ENCODE measurements at regions not wholly inside any gene's neighbourhood (a gene's known extent, or its start where the extent isn't known, plus 50 kb on each side); places are given as distances from the start of the nearest gene placed in this dataset.

DNA sequence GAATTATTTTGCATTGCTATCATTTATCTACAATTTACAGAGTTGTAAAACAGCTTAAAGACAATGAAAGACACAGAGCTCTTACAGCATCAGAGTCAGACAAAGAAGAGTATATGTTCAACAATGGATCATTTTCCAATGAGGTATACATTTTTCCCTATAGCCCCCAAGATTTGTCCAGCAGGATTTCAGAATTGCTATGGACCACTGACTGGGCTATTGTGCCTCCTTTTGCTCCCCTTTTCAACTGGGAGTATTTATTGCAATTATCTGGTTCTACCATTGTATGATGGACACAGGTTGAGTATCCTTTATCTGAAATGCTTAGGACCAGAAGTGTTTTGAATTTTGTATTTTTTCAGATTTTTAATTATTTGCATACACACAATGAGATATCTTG, 62.5 kb upstream of the DNAH14 start:
- Histone ChIP-seq H3K4me3 (no peak overlapping the region), H3K4me1 (no peaks in the 10 kb centered on the region), H3K27ac (no peak overlapping the region), H3K36me3 (no peaks in the 10 kb centered on the region), H3K9me3 (peaks cover 6% of the 10 kb centered on the region), H3K27me3 (no peaks in the 10 kb centered on the region)
- no peak for TF ChIP-seq POLR2A (IDR thresholded peaks at IDR 0.05)
- TF ChIP-seq POLR2AphosphoS5 (IDR thresholded peaks at IDR 0.05), result no peak
- no peak for TF ChIP-seq EP300 (IDR thresholded peaks at IDR 0.05)
- TF ChIP-seq, protein P1, sequence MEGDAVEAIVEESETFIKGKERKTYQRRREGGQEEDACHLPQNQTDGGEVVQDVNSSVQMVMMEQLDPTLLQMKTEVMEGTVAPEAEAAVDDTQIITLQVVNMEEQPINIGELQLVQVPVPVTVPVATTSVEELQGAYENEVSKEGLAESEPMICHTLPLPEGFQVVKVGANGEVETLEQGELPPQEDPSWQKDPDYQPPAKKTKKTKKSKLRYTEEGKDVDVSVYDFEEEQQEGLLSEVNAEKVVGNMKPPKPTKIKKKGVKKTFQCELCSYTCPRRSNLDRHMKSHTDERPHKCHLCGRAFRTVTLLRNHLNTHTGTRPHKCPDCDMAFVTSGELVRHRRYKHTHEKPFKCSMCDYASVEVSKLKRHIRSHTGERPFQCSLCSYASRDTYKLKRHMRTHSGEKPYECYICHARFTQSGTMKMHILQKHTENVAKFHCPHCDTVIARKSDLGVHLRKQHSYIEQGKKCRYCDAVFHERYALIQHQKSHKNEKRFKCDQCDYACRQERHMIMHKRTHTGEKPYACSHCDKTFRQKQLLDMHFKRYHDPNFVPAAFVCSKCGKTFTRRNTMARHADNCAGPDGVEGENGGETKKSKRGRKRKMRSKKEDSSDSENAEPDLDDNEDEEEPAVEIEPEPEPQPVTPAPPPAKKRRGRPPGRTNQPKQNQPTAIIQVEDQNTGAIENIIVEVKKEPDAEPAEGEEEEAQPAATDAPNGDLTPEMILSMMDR (IDR thresholded peaks at IDR 0.05), result no peak
- DNase-seq (ENCODE audit: low spot score in 2 of 2), result no peak

DNA sequence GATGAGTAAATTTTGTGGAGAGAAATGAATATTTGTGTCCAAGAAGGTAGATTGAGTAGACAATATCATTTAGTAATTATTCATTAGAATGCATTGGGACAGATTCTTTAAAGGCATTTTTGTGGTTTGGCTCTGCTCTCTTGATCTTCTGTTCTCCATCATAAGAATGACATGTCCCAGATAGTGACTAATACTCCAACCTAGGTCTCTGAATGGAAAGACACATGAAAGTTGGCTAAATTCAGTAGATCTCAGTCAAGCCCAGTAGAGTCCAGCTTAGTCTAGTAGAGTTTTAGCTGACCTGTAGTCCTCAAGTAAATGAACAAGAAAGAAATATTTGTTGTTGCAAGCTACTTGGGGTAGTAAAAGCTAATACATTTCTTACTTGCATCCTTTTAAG, 61.8 kb upstream of the DNAH14 start:
- no peak for DNase-seq (ENCODE audit: low spot score in 2 of 2)
- H3K9me3 ChIP-seq, result peaks cover 6% of the 10 kb centered on the region
- no peaks in the 10 kb centered on the region for H3K36me3 ChIP-seq
- H3K27me3 ChIP-seq, result no peaks in the 10 kb centered on the region
- no peak overlapping the region for H3K27ac ChIP-seq
- TF ChIP-seq POLR2AphosphoS5 (IDR thresholded peaks at IDR 0.05) (no peak), EP300 (IDR thresholded peaks at IDR 0.05) (no peak), POLR2A (IDR thresholded peaks at IDR 0.05) (no peak)
- TF ChIP-seq, protein P1 (IDR thresholded peaks at IDR 0.05), result no peak
- H3K4me3 ChIP-seq, result no peak overlapping the region
- H3K4me1 ChIP-seq, result no peaks in the 10 kb centered on the region

DNA sequence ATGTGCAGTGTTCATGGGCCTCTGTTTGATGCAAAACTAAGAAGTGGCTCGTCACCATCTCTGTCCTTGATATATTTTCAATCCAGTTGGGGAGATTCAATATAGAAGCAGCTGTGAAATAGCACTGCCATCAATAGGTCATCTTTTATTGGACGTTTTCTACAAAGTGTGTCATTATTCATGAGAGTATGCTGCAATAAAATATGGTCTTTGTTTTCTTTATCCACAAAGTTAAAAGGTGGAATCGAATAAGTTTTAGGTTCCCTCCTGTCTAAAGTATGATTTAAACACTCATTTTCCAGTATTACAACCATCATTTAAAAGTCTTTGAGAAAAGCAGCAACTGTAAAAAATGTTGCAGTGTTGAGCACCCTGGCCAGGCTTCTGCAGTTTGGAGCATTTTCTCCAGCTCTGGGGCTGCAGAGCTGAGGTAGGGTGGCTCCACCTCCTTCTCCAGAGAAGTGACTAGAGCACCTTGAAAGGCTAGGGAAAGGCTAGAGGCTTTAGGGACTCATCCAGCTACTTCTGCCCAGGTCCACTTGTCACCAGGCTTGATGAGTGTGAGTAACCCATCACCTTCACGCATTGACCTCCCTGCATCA, 56.5 kb upstream of the DNAH14 start:
- TF ChIP-seq, protein P1 (IDR thresholded peaks at IDR 0.05), result no peak
- no peak for TF ChIP-seq EP300 (IDR thresholded peaks at IDR 0.05)
- TF ChIP-seq POLR2A (IDR thresholded peaks at IDR 0.05), result no peak
- TF ChIP-seq POLR2AphosphoS5 (IDR thresholded peaks at IDR 0.05), result no peak
- no peak for DNase-seq (ENCODE audit: low spot score in 2 of 2)
- Histone ChIP-seq H3K27me3 (peaks cover 15% of the 10 kb centered on the region), H3K27ac (no peak overlapping the region), H3K9me3 (no peaks in the 10 kb centered on the region), H3K36me3 (no peaks in the 10 kb centered on the region), H3K4me3 (no peak overlapping the region), H3K4me1 (peaks cover 6% of the 10 kb centered on the region)
- WGBS, result 66% methylated on average over 4 of the region's 4 CpGs

DNA sequence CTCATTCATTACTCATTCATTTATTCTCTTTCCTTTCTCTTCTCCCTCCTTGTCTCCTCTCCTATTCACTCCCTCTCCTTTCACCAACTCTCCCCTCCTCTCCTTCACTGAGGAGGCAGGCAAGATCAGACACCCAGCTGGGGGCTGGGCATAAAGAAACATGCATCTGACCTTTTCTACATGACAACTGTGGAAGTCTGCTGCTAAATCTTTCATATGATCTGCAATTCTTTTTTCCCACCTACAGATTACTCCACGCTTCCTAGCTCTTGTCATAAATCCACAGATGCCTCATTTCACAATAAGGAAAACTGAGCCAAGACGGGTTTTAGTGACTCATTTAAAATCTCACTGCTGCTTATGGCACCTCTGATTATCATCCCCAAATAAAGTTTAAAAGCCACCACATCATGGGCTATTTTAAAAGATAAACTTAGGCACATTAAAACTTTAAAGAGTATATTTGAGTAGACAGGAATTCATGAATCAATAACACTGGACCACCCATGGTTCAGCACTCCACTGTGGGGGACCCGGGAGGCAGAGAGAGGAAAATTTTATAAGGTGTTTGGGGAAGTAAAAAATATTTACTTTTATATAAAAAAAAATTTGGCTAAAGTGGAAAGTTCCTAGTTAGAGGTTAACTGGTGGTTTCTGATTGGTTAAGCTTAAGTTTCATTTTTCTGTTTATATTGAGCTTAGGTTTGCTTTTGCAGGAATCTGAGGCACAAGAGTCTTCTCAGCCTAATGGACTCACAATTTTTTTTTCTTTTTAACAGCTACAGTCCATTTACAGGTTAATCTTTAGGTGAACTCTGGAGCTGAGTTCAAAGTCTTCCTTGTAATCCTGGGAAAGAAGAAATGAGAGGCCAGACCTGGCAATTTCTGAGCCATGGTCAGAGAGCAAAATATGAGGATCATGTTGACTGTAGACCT, 55.8 kb upstream of the DNAH14 start:
- DNase-seq (ENCODE audit: low spot score in 2 of 2), result no peak
- 21% methylated on average over 3 of the region's 3 CpGs for WGBS
- Histone ChIP-seq H3K9me3 (no peaks in the 10 kb centered on the region), H3K27ac (no peak overlapping the region), H3K27me3 (peaks cover 15% of the 10 kb centered on the region), H3K4me3 (no peak overlapping the region), H3K4me1 (peaks cover 6% of the 10 kb centered on the region), H3K36me3 (no peaks in the 10 kb centered on the region)
- no peak for TF ChIP-seq EP300 (IDR thresholded peaks at IDR 0.05)
- no peak for TF ChIP-seq POLR2AphosphoS5 (IDR thresholded peaks at IDR 0.05)
- TF ChIP-seq, protein P1 (IDR thresholded peaks at IDR 0.05), result no peak
- TF ChIP-seq POLR2A (IDR thresholded peaks at IDR 0.05), result no peak

DNA sequence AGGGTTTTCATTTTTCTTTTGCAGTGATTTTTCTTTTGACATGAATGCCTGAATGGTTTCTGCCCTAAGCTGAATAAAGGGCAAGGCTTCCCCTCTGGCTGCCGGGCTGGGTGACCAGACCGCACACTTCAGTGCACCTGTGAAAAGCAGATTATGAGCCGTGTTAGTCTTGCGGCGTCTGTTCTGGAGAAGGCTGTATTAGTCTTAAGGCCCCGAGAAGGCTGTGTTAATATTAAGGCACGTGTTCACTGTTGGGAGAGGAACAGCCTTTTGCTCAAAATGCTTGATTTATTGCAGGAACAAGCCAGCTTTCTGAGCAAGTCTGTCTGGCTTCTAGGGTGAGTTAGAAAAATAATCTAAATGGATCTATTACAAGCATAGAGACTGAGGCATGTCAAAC, 54.7 kb upstream of the DNAH14 start:
- TF ChIP-seq, protein P1 (IDR thresholded peaks at IDR 0.05), result no peak
- TF ChIP-seq POLR2AphosphoS5 (IDR thresholded peaks at IDR 0.05) (no peak), EP300 (IDR thresholded peaks at IDR 0.05) (no peak), POLR2A (IDR thresholded peaks at IDR 0.05) (no peak)
- Histone ChIP-seq H3K27ac (no peak overlapping the region), H3K9me3 (no peaks in the 10 kb centered on the region), H3K27me3 (peaks cover 15% of the 10 kb centered on the region), H3K4me3 (no peak overlapping the region), H3K4me1 (peaks cover 6% of the 10 kb centered on the region), H3K36me3 (no peaks in the 10 kb centered on the region)
- WGBS, result 32% methylated on average over 7 of the region's 7 CpGs
- DNase-seq (ENCODE audit: low spot score in 2 of 2), result no peak

Measured in suprapubic skin (tissue), 4 donors.